RWPE2 (cell line): ENCODE measurements at regions not wholly inside any gene's neighbourhood (a gene's known extent, or its start where the extent isn't known, plus 50 kb on each side); places are given as distances from the start of the nearest gene placed in this dataset.

Experiments
- ATAC-seq: fragments of 200-7000 bp; cut with Tn5 transposase; 3 replicates; pipeline ENCODE4 v1.9.1; 2021; ENCODE audit warnings: low read depth
- DNase-seq: peaks from one replicate; pipeline ENCODE4 v3.0.0-alpha.2; 2020; ENCODE audit warnings: low spot score
- H3K27ac ChIP-seq: fragments of 450-650 bp; 2 replicates; pipeline ENCODE4 v1.5.1; 2017; ENCODE audit warnings: mild to moderate bottlenecking; ENCODE audit not compliant: poor library complexity, severe bottlenecking
- H3K27me3 ChIP-seq: fragments of 250-450 bp; sonication (Bioruptor Pico); 2 replicates; pipeline ENCODE4 v1.5.1; 2021; ENCODE audit warnings: mild to moderate bottlenecking, moderate library complexity; ENCODE audit not compliant: insufficient read depth, poor library complexity, severe bottlenecking
- H3K36me3 ChIP-seq: fragments of 250-450 bp; sonication (Bioruptor Pico); 2 replicates; pipeline ENCODE4 v1.5.1; 2020; ENCODE audit warnings: low read depth, mild to moderate bottlenecking, moderate library complexity
- H3K4me1 ChIP-seq: fragments of 250-450 bp; sonication (Bioruptor Pico); 2 replicates; pipeline ENCODE4 v1.5.1; 2021; ENCODE audit warnings: mild to moderate bottlenecking, moderate library complexity; ENCODE audit not compliant: insufficient read depth, poor library complexity, severe bottlenecking
- H3K4me3 ChIP-seq: fragments of 250-450 bp; sonication (Bioruptor Pico); 2 replicates; pipeline ENCODE4 v1.5.1; 2021; ENCODE audit warnings: mild to moderate bottlenecking, moderate library complexity; ENCODE audit not compliant: severe bottlenecking
- H3K9me3 ChIP-seq: fragments of 250-450 bp; sonication (Bioruptor Pico); 2 replicates; pipeline ENCODE4 v1.5.1; 2021; ENCODE audit warnings: mild to moderate bottlenecking, moderate library complexity; ENCODE audit not compliant: severe bottlenecking
- CTCF ChIP-seq: fragments of 450-650 bp; IDR thresholded peaks from one replicate; pipeline ENCODE4 v1.5.1; 2017; ENCODE audit warnings: mild to moderate bottlenecking, moderate library complexity; ENCODE audit not compliant: poor library complexity, severe bottlenecking

DNA sequence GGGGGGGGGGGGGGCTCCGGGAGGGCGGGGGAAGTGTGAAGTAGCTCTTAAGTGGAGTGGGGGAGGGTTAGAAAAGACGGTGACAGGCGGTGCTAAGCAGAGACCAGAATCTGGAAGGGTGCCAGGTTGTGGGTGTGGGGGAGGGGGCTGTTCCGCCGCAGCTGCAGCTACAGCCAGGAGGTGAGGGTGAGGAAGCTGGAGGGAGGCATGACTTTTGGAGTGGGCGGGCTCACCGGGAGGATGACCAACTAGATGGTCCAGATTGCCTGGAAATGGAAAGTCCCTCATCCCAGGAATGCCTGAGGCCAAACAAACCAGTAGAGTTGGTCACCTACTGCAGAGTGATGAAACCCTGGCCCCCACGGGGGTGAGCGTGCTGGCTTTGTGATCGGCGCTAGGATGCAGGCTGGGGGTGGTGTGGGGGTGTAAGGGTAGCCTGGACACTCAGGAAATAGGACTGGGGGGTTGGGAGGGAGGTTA is 158.1 kb upstream of the SHB start:
- peak; percentile 87 for DNase-seq
- H3K4me1 ChIP-seq: peaks cover 4% of the 10 kb centered on the region
- H3K4me3 ChIP-seq: no peak overlapping the region

DNA sequence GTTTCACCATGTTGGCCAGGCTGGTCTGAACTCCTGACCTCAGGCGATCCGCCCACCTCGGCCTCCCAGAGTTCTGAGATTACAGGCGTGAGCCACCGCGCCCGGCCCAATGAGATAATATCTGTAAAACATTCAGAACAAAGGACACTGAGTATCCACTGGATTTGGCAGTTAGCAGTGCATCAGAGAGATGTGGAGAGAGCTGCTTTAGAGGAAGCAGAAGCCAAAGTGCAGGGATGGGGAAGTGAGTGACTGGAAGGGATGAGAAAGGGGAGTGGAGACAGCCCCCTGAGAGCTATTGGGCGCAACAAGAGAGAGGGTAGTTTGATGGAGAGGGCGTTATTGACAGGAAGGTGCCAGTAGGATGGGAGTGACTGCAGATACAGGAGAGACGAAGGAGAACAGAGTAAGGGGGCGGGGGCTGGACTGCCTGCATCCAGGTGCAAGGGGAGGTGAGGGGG is 157.5 kb upstream of the SHB start:
- H3K27ac ChIP-seq: no peak overlapping the region
- no peaks in the 10 kb centered on the region for H3K36me3 ChIP-seq
- no peaks in the 10 kb centered on the region for H3K9me3 ChIP-seq
- peak; percentile 6; the same call in 1 of the 3 replicates for ATAC-seq
- peaks cover 4% of the 10 kb centered on the region for H3K4me1 ChIP-seq
- no peak for TF ChIP-seq CTCF
- no peaks in the 10 kb centered on the region for H3K27me3 ChIP-seq
- H3K4me3 ChIP-seq: no peak overlapping the region
- DNase-seq: no peak

More for the DNA sequence above, 158.1 kb upstream of the SHB start:
- H3K27me3 ChIP-seq: no peaks in the 10 kb centered on the region
- H3K9me3 ChIP-seq: no peaks in the 10 kb centered on the region
- no peaks in the 10 kb centered on the region for H3K36me3 ChIP-seq
- peak; percentile 96 for ATAC-seq
- TF ChIP-seq CTCF: no peak
- no peak overlapping the region for H3K27ac ChIP-seq

DNA sequence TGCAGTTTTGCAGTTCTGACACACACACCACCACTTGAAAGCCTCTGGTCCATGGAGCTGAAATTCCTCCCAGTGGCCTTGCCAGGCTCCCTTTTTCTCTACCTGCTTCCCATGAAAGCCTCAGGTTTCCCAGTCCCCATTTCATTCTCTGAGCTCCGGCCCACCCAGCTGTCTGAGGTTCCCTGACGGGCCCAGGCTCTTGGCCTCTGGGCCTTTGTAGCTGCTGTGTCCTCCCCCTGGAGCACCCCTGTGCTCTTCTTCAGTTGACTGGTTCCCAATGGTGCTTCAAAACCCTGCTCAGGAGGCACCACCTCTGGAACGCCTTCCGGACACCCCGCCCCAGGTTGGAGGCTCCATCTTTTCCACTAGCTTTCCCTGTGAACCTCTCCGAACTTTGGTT is 155.9 kb upstream of the SHB start:
- Histone ChIP-seq H3K4me1 (peaks cover 4% of the 10 kb centered on the region), H3K27me3 (no peaks in the 10 kb centered on the region), H3K36me3 (no peaks in the 10 kb centered on the region), H3K4me3 (no peak overlapping the region), H3K27ac (no peak overlapping the region), H3K9me3 (no peaks in the 10 kb centered on the region)
- ATAC-seq (no peak), DNase-seq (no peak)
- no peak for TF ChIP-seq CTCF

DNA sequence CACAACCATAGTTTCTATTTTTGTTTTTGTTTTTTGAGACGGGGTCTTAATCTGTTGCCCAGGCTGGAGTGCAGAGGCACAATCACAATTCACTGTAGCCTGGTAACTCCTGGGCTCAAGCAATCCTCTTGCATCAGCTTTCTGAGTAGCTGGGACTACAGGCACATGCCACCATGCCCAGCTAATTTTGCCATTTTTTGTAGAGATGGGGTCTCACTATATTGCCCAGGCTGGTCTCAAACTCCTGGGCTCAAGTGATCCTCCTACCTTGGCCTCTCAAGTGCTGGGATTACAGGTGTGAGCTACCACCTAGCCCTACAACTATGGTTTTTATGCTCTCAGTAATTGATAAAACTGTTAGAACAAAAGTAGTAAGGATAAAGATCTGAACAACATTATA is 147.5 kb upstream of the SHB start:
- DNase-seq (no peak), ATAC-seq (no peak)
- Histone ChIP-seq H3K4me3 (no peak overlapping the region), H3K36me3 (no peaks in the 10 kb centered on the region), H3K9me3 (no peaks in the 10 kb centered on the region), H3K4me1 (no peaks in the 10 kb centered on the region), H3K27me3 (no peaks in the 10 kb centered on the region), H3K27ac (no peak overlapping the region)
- TF ChIP-seq CTCF: no peak

DNA sequence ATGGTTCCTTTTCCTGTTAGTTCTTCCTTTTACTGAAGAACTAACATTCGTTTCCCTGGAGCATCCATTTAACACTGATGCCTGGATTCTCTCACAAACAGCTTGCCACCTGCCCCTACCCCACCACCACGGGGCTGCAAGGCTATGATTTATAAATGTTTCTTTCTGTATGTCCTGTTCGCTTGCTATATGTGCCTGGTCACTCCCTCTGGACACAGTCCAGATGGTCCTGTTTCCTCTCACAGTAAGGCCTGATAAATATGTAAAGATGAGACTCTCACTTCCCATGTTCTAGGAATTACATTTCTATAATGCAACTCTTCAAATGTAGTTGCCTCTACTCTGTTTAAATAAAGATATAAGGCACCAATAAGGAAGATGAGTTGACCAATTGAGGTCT is 146.4 kb upstream of the SHB start:
- H3K4me3 ChIP-seq: no peak overlapping the region
- DNase-seq (no peak), ATAC-seq (no peak)
- no peaks in the 10 kb centered on the region for H3K4me1 ChIP-seq
- no peaks in the 10 kb centered on the region for H3K36me3 ChIP-seq
- H3K27me3 ChIP-seq: no peaks in the 10 kb centered on the region
- no peak overlapping the region for H3K27ac ChIP-seq
- H3K9me3 ChIP-seq: no peaks in the 10 kb centered on the region
- TF ChIP-seq CTCF: no peak
